ENCODE measurements at regions not wholly inside any gene's neighbourhood (a gene's known extent, or its start where the extent isn't known, plus 50 kb on each side); places are given as distances from the start of the nearest gene placed in this dataset.

DNA sequence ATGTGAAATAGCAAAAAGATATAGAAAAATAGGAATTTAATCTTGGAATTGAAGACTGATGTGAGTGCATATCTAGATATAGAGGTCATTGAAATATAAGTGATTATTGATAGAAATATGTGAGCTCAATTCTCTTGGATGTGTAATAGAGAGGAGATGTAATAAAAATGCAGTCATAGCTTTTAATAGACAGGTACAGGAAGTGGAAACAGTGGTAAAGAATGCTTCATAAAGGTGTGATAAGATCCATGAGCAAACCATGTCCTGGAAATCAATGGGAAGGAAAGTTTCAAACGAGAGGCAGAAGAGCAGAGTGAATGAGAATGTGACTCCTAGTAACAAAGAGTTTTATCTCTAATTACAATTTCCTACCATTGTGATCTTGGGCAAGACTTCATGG lies 634.7 kb upstream of the ZNF804A start:
- Histone ChIP-seq H3K9ac (ENCODE audit: insufficient read depth in 1 of 2, low read depth in 2 of 2, low read length in 2 of 2) (no peak overlapping the region), H3K79me2 (ENCODE audit: control insufficient read depth, insufficient read depth, low read length) (no peaks in the 10 kb centered on the region), H4K20me1 (replicated peaks; ENCODE audit: control insufficient read depth, insufficient read depth, low read length) (no peaks in the 10 kb centered on the region), H3K9me1 (ENCODE audit: control insufficient read depth, insufficient read depth, low read length) (no peaks in the 10 kb centered on the region), H2AFZ (ENCODE audit: low read depth, low read length) (no peak overlapping the region), H3K36me3 (ENCODE audit: control insufficient read depth, insufficient read depth, low read length) (no peaks in the 10 kb centered on the region), H3K4me1 (replicated peaks in 1 of 2; ENCODE audit: control insufficient read depth in 2 of 2, insufficient read depth in 2 of 2, low read length in 2 of 2) (no peaks in the 10 kb centered on the region), H3K27me3 (ENCODE audit: control insufficient read depth in 2 of 2, insufficient read depth in 2 of 2, low read length in 2 of 2) (no peaks in the 10 kb centered on the region), H3K27ac (ENCODE audit: extremely low read depth, low read depth, low read length) (no peak overlapping the region), H3K9me3 (replicated peaks; ENCODE audit: control insufficient read depth, insufficient read depth, low read depth, low read length) (no peaks in the 10 kb centered on the region; the same call in 1 of the 2 replicates), H3K4me2 (ENCODE audit: insufficient read depth, low read length) (no peak overlapping the region), H3K4me3 (no peak overlapping the region)
- intact Hi-C loops (cut with micrococcal nuclease): no loop called here
- 0% methylated on average over 1 of the region's 1 CpG for WGBS (ENCODE audit: insufficient coverage, low coverage, missing lambda C conversion rate)
- ATAC-seq (no peak), DNase-seq (ENCODE audit: extremely low read depth in 1 of 4, low spot score in 3 of 4) (no peak), FAIRE-seq (no peak)
- in situ Hi-C loops (cut with MboI): no loop called here
- ChIA-PET POLR2A (no interaction called here), CTCF (ENCODE audit: low intra/inter-chr PET ratio) (no interaction called here)
- TF ChIP-seq CC2D1A (IDR thresholded peaks at IDR 0.05) (no peak), HDGF (IDR thresholded peaks at IDR 0.05) (no peak), RBFOX2 (IDR thresholded peaks at IDR 0.05; ENCODE audit: low read depth, low read length) (no peak), RBBP5 (IDR thresholded peaks at IDR 0.05; ENCODE audit: borderline replicate concordance, insufficient read depth, low read length, poor library complexity, severe bottlenecking) (no peak), MCM7 (IDR thresholded peaks at IDR 0.05) (no peak), ZNF589 (CRISPR knock-in tag; IDR thresholded peaks at IDR 0.05; ENCODE audit: low read depth) (no peak), SRSF3 (IDR thresholded peaks at IDR 0.05; ENCODE audit: insufficient read depth, low read length) (no peak), ZNF830 (CRISPR knock-in tag; IDR thresholded peaks at IDR 0.05) (no peak), HNRNPL (IDR thresholded peaks at IDR 0.05; ENCODE audit: low read depth, low read length) (no peak)
- TF ChIP-seq, protein P1, sequence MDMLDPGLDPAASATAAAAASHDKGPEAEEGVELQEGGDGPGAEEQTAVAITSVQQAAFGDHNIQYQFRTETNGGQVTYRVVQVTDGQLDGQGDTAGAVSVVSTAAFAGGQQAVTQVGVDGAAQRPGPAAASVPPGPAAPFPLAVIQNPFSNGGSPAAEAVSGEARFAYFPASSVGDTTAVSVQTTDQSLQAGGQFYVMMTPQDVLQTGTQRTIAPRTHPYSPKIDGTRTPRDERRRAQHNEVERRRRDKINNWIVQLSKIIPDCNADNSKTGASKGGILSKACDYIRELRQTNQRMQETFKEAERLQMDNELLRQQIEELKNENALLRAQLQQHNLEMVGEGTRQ (CRISPR knock-in tag; IDR thresholded peaks at IDR 0.05): no peak
- BruUV-seq (replicated peaks): no TSS peak
